PC-9 (cell line): ENCODE measurements at regions not wholly inside any gene's neighbourhood (a gene's known extent, or its start where the extent isn't known, plus 50 kb on each side); places are given as distances from the start of the nearest gene placed in this dataset.

Source experiments
- CTCF ChIP-seq: fragments of 200-600 bp; sonication (generic); conservative IDR thresholded peaks from 2 replicates; pipeline ENCODE4 v1.6.1; 2017; ENCODE audit warnings: mixed run types, antibody characterized with exemption, mild to moderate bottlenecking, moderate library complexity
- EZH2 ChIP-seq: fragments of 200-600 bp; sonication (generic); IDR thresholded peaks from 2 replicates; pipeline ENCODE4 v1.8.0; 2017; ENCODE audit warnings: antibody characterized with exemption, low read depth

GRCh38 chr1:181149326-181150125 lies 61.0 kb downstream of the IER5 start:
- TF ChIP-seq EZH2 (no peak), CTCF (no peak)
